ENCODE measurements at regions not wholly inside any gene's neighbourhood (a gene's known extent, or its start where the extent isn't known, plus 50 kb on each side); places are given as distances from the start of the nearest gene placed in this dataset.

- no peak for TF ChIP-seq CTCF (IDR thresholded peaks at IDR 0.05)
- no peak for TF ChIP-seq POLR2A (IDR thresholded peaks at IDR 0.05)
- no peak for TF ChIP-seq EP300 (IDR thresholded peaks at IDR 0.05)
Measured at GRCh38 chr3:18054625-18055024, 312.2 kb upstream of the TBC1D5 start.
